ENCODE measurements at regions not wholly inside any gene's neighbourhood (a gene's known extent, or its start where the extent isn't known, plus 50 kb on each side); places are given as distances from the start of the nearest gene placed in this dataset.

- H3K4me1 Mint-ChIP-seq: no peaks in the 10 kb centered on the region
- no peak overlapping the region for H2BK20ac ChIP-seq (ENCODE audit: low read depth, low read length, poor library complexity, severe bottlenecking)
- H4K8ac ChIP-seq (replicated peaks; ENCODE audit: insufficient read length, low read depth, low read length): no peak overlapping the region
- H3T11ph ChIP-seq (ENCODE audit: low read length): no peak overlapping the region
- H2BK15ac ChIP-seq (ENCODE audit: low read depth, low read length): no peak overlapping the region
- no peaks in the 10 kb centered on the region for H3K27me3 Mint-ChIP-seq (ENCODE audit: low read depth)
- no peak overlapping the region for H2BK12ac ChIP-seq (ENCODE audit: insufficient read length, low read depth, low read length)
- H3K9me3 Mint-ChIP-seq: peaks cover 3 to 9% of the 10 kb centered on the region in 2 experiments; a peak in 4 of 5 replicates
- no peaks in the 10 kb centered on the region for H3K23me2 ChIP-seq (ENCODE audit: insufficient read length, low read depth, low read length, poor library complexity, severe bottlenecking)
- H3K27ac Mint-ChIP-seq: no peak overlapping the region
- H3K4me2 ChIP-seq (ENCODE audit: insufficient read depth, insufficient read length, low read length): no peak overlapping the region
- H3K36me3 Mint-ChIP-seq (ENCODE audit: insufficient read depth in 1 of 3, low read depth in 3 of 3): peaks cover 0 to 10% (median 6%) of the 10 kb centered on the region in 3 experiments; a peak in 3 of 7 replicates
- TF ChIP-seq CTCF (conservative IDR thresholded peaks at IDR 0.05): no peak
- H2BK5ac ChIP-seq (ENCODE audit: insufficient read length, low read length): no peak overlapping the region
- no peak overlapping the region for H3K56ac ChIP-seq (ENCODE audit: insufficient read length, low read depth, low read length)
- no peak for DNase-seq
- no peak overlapping the region for H4K5ac ChIP-seq (ENCODE audit: insufficient read length, low read depth, low read length)
- no peaks in the 10 kb centered on the region for H3K4me1 ChIP-seq (ENCODE audit: insufficient read depth, low read length)
- no peak overlapping the region for H3K27ac ChIP-seq (ENCODE audit: insufficient read length, low read depth, low read length)
- H3K9me3 ChIP-seq (ENCODE audit: control insufficient read depth, low read depth, low read length): no peaks in the 10 kb centered on the region
- H2AK5ac ChIP-seq (ENCODE audit: insufficient read length, low read length): no peak overlapping the region
- no peak overlapping the region for H3K9ac ChIP-seq (ENCODE audit: extremely low read depth, insufficient read length, low read length)
- no peaks in the 10 kb centered on the region for H3K79me1 ChIP-seq (ENCODE audit: insufficient read depth, low read depth, low read length, poor library complexity, severe bottlenecking)
- no peak overlapping the region for H3K4ac ChIP-seq (ENCODE audit: low read depth, low read length)
- H3K18ac ChIP-seq (ENCODE audit: insufficient read length, low read depth, low read length): no peak overlapping the region
- H2AFZ ChIP-seq (ENCODE audit: low read length): no peak overlapping the region
- no peak overlapping the region for H3K4me3 Mint-ChIP-seq
- H3K79me2 ChIP-seq (ENCODE audit: insufficient read depth, low read length): no peaks in the 10 kb centered on the region
- no peak overlapping the region for H4K91ac ChIP-seq (ENCODE audit: insufficient read length, low read depth, low read length)
- no peaks in the 10 kb centered on the region for H3K27me3 ChIP-seq (ENCODE audit: insufficient read depth, low read length)
- no peaks in the 10 kb centered on the region for H4K20me1 ChIP-seq (ENCODE audit: control insufficient read depth, insufficient read depth, insufficient read length)
- no peak overlapping the region for H3K23ac ChIP-seq (ENCODE audit: insufficient read length, low read depth, low read length)
- no peak overlapping the region for H3K14ac ChIP-seq (ENCODE audit: insufficient read depth, low read length)
- H2BK120ac ChIP-seq (ENCODE audit: low read depth, low read length, poor library complexity, severe bottlenecking): no peak overlapping the region
Observed at GRCh38 chr5:19258686-19259085, 729.3 kb downstream of the CDH18 start.

Measured in H9 (cell line).